H9 (cell line): ENCODE measurements at regions not wholly inside any gene's neighbourhood (a gene's known extent, or its start where the extent isn't known, plus 50 kb on each side); places are given as distances from the start of the nearest gene placed in this dataset.

Experiments used
- DNase-seq: peaks from one replicate; pipeline ENCODE4 v3.0.0-alpha.2; 2017
- H2AFZ ChIP-seq: one replicate; pipeline ENCODE4 v1.6.1; 2013; ENCODE audit warnings: mild to moderate bottlenecking, low read length, control low read depth, moderate library complexity
- H2AK5ac ChIP-seq: 2 replicates; pipeline ENCODE4 v1.6.1; 2013; ENCODE audit warnings: low read length, control low read depth, mixed read lengths; ENCODE audit not compliant: insufficient read length
- H2BK120ac ChIP-seq: one replicate; pipeline ENCODE4 v1.6.1; 2013; ENCODE audit warnings: low read depth, mild to moderate bottlenecking, low read length, control low read depth, inconsistent platforms; ENCODE audit not compliant: poor library complexity, severe bottlenecking
- H2BK12ac ChIP-seq: 2 replicates; pipeline ENCODE4 v1.6.1; 2013; ENCODE audit warnings: low read length, control low read depth, mixed read lengths, low read depth; ENCODE audit not compliant: insufficient read length
- H2BK15ac ChIP-seq: 2 replicates; pipeline ENCODE4 v1.6.1; 2013; ENCODE audit warnings: low read depth, low read length, control low read depth
- H2BK20ac ChIP-seq: one replicate; pipeline ENCODE4 v1.6.1; 2013; ENCODE audit warnings: low read depth, mild to moderate bottlenecking, low read length, control low read depth, inconsistent platforms; ENCODE audit not compliant: poor library complexity, severe bottlenecking
- H2BK5ac ChIP-seq: 2 replicates; pipeline ENCODE4 v1.6.1; 2013; ENCODE audit warnings: low read length, control low read depth, mixed read lengths; ENCODE audit not compliant: insufficient read length
- H3K14ac ChIP-seq: 2 replicates; pipeline ENCODE4 v1.6.1; 2013; ENCODE audit warnings: low read length, control low read depth; ENCODE audit not compliant: insufficient read depth
- H3K18ac ChIP-seq: 2 replicates; pipeline ENCODE4 v1.6.1; 2013; ENCODE audit warnings: low read depth, mild to moderate bottlenecking, mixed read lengths, low read length, control low read depth; ENCODE audit not compliant: insufficient read length
- H3K23ac ChIP-seq: 2 replicates; pipeline ENCODE4 v1.6.1; 2013; ENCODE audit warnings: low read length, control low read depth, mixed read lengths, low read depth; ENCODE audit not compliant: insufficient read length
- H3K23me2 ChIP-seq: 2 replicates; pipeline ENCODE4 v1.6.1; 2013; ENCODE audit warnings: low read depth, mild to moderate bottlenecking, mixed read lengths, low read length, control low read depth; ENCODE audit not compliant: insufficient read length, poor library complexity, severe bottlenecking
- H3K27ac ChIP-seq: 2 replicates; pipeline ENCODE4 v1.5.1; 2013; ENCODE audit warnings: low read length, control low read depth, mixed read lengths, low read depth; ENCODE audit not compliant: insufficient read length
- H3K27me3 ChIP-seq: 2 replicates; pipeline ENCODE4 v1.6.1; 2013; ENCODE audit warnings: low read length, control low read depth, inconsistent platforms; ENCODE audit not compliant: insufficient read depth
- H3K4ac ChIP-seq: 2 replicates; pipeline ENCODE4 v1.6.1; 2013; ENCODE audit warnings: low read depth, mild to moderate bottlenecking, control low read depth, inconsistent platforms, low read length, moderate library complexity
- H3K4me1 ChIP-seq: 2 replicates; pipeline ENCODE4 v1.6.1; 2013; ENCODE audit warnings: low read length, control low read depth, inconsistent platforms; ENCODE audit not compliant: insufficient read depth
- H3K4me2 ChIP-seq: 2 replicates; pipeline ENCODE4 v1.6.1; 2013; ENCODE audit warnings: low read length, control low read depth, mixed read lengths; ENCODE audit not compliant: insufficient read length, insufficient read depth
- H3K56ac ChIP-seq: 2 replicates; pipeline ENCODE4 v1.6.1; 2013; ENCODE audit warnings: low read depth, mild to moderate bottlenecking, mixed read lengths, low read length, control low read depth; ENCODE audit not compliant: insufficient read length
- H3K79me1 ChIP-seq: 2 replicates; pipeline ENCODE4 v1.6.1; 2013; ENCODE audit warnings: low read depth, mild to moderate bottlenecking, moderate library complexity, low read length, control low read depth, inconsistent platforms; ENCODE audit not compliant: insufficient read depth, poor library complexity, severe bottlenecking
- H3K79me2 ChIP-seq: 2 replicates; pipeline ENCODE4 v1.6.1; 2013; ENCODE audit warnings: low read length, control low read depth, inconsistent platforms; ENCODE audit not compliant: insufficient read depth
- H3K9ac ChIP-seq: 2 replicates; pipeline ENCODE4 v1.6.1; 2013; ENCODE audit warnings: low read length, control low read depth, mixed read lengths; ENCODE audit not compliant: insufficient read length; ENCODE audit errors: extremely low read depth
- H3K9me3 ChIP-seq: one replicate; pipeline ENCODE4 v1.6.1; 2013; ENCODE audit warnings: low read depth, low read length, inconsistent platforms; ENCODE audit not compliant: control insufficient read depth
- H3T11ph ChIP-seq: one replicate; pipeline ENCODE4 v1.6.1; 2013; ENCODE audit warnings: mild to moderate bottlenecking, low read length, control low read depth, inconsistent platforms
- H4K20me1 ChIP-seq: one replicate; pipeline ENCODE4 v1.6.1; 2013; ENCODE audit not compliant: control insufficient read depth, insufficient read length, insufficient read depth
- H4K5ac ChIP-seq: 2 replicates; pipeline ENCODE4 v1.6.1; 2013; ENCODE audit warnings: low read depth, mild to moderate bottlenecking, mixed read lengths, low read length, control low read depth; ENCODE audit not compliant: insufficient read length
- H4K8ac ChIP-seq: replicated peaks from 2 replicates; pipeline ENCODE4 v1.6.1; 2013; ENCODE audit warnings: low read length, control low read depth, mixed read lengths, low read depth; ENCODE audit not compliant: insufficient read length
- H4K91ac ChIP-seq: 2 replicates; pipeline ENCODE4 v1.6.1; 2013; ENCODE audit warnings: low read depth, mild to moderate bottlenecking, moderate library complexity, mixed read lengths, low read length, control low read depth; ENCODE audit not compliant: insufficient read length
- H3K27ac Mint-ChIP-seq, 3 experiments: 2 replicates in 2 of 3; 3 replicates in 1 of 3; pipeline ENCODE4 v1.8.0; 2020 to 2021; ENCODE audit warnings: mixed read lengths in 3 of 3, mild to moderate bottlenecking in 1 of 3, moderate library complexity in 1 of 3
- H3K27me3 Mint-ChIP-seq: 2 replicates; pipeline ENCODE4 v1.8.0; 2021; ENCODE audit warnings: low read depth, mild to moderate bottlenecking, moderate library complexity, mixed read lengths
- H3K36me3 Mint-ChIP-seq, 3 experiments: 2 replicates in 2 of 3; 3 replicates in 1 of 3; pipeline ENCODE4 v1.8.0; 2020 to 2021; ENCODE audit warnings: low read depth in 3 of 3, mixed read lengths in 3 of 3; ENCODE audit not compliant: insufficient read depth in 1 of 3
- H3K4me1 Mint-ChIP-seq, 2 experiments: 2 replicates each; pipeline ENCODE4 v1.8.0; 2020; ENCODE audit warnings: mixed read lengths in 2 of 2
- H3K4me3 Mint-ChIP-seq, 2 experiments: 2 replicates in 1 of 2; 3 replicates in 1 of 2; pipeline ENCODE4 v1.8.0; 2020 to 2021; ENCODE audit warnings: mild to moderate bottlenecking in 2 of 2, mixed read lengths in 2 of 2, moderate library complexity in 1 of 2
- H3K9me3 Mint-ChIP-seq, 2 experiments: 2 replicates in 1 of 2; 3 replicates in 1 of 2; pipeline ENCODE4 v1.8.0; 2020; ENCODE audit warnings: mild to moderate bottlenecking in 2 of 2, mixed read lengths in 2 of 2, moderate library complexity in 1 of 2
- CTCF ChIP-seq: fragments of 200-600 bp; sonication (generic); conservative IDR thresholded peaks from 3 replicates; pipeline ENCODE4 v1.8.0; 2021; ENCODE audit warnings: antibody characterized with exemption, mild to moderate bottlenecking
- WGBS: extraction: QIAGEN DNeasy Blood & Tissue Kit; methylation state at CpG from one replicate; pipeline ENCODE4 v1.1.7; 2013; ENCODE audit warnings: missing lambda C conversion rate, low lambda C conversion rate, mixed read lengths; ENCODE audit not compliant: insufficient read length; ENCODE audit errors: extremely low coverage; 5-methylcytosine and 5-hydroxymethylcytosine counted together

GRCh38 chr6:158257781-158258180 is 54.5 kb upstream of the TULP4 start:
- no peak overlapping the region for H3K27ac Mint-ChIP-seq
- peaks cover 23 to 26% of the 10 kb centered on the region in 2 experiments for H3K4me1 Mint-ChIP-seq
- no peak overlapping the region for H3K23ac ChIP-seq
- WGBS = no CpG with 5 or more reads among the region's 6 CpGs
- no peak for TF ChIP-seq CTCF
- H3K4me2 ChIP-seq = no peak overlapping the region
- H2AFZ ChIP-seq = no peak overlapping the region
- no peaks in the 10 kb centered on the region for H3K4me1 ChIP-seq
- no peak overlapping the region for H3T11ph ChIP-seq
- no peaks in the 10 kb centered on the region for H3K23me2 ChIP-seq
- no peak overlapping the region for H2BK15ac ChIP-seq
- H2BK12ac ChIP-seq = no peak overlapping the region
- no peaks in the 10 kb centered on the region for H3K27me3 ChIP-seq
- no peak overlapping the region for H4K5ac ChIP-seq
- no peaks in the 10 kb centered on the region for H3K27me3 Mint-ChIP-seq
- no peak overlapping the region for H3K56ac ChIP-seq
- peaks cover 0 to 2% of the 10 kb centered on the region in 2 experiments; a peak in 1 of 5 replicates for H3K9me3 Mint-ChIP-seq
- H4K20me1 ChIP-seq = no peaks in the 10 kb centered on the region
- no peak overlapping the region for H3K18ac ChIP-seq
- H3K4me3 Mint-ChIP-seq = no peak overlapping the region
- H3K9ac ChIP-seq = no peak overlapping the region
- H3K79me2 ChIP-seq = peaks cover 9% of the 10 kb centered on the region; the same call in 1 of the 2 replicates
- peaks cover 11% of the 10 kb centered on the region for H3K79me1 ChIP-seq
- H2AK5ac ChIP-seq = no peak overlapping the region
- H3K9me3 ChIP-seq = no peaks in the 10 kb centered on the region
- H3K14ac ChIP-seq = no peak overlapping the region
- H2BK5ac ChIP-seq = no peak overlapping the region
- H2BK120ac ChIP-seq = no peak overlapping the region
- no peak overlapping the region for H3K4ac ChIP-seq
- no peak overlapping the region for H4K8ac ChIP-seq
- H4K91ac ChIP-seq = no peak overlapping the region
- peaks cover 4 to 5% (median 4%) of the 10 kb centered on the region in 3 experiments; a peak in 6 of 7 replicates for H3K36me3 Mint-ChIP-seq
- H2BK20ac ChIP-seq = no peak overlapping the region
- no peak overlapping the region for H3K27ac ChIP-seq
- no peak for DNase-seq
